ENCODE measurements at regions not wholly inside any gene's neighbourhood (a gene's known extent, or its start where the extent isn't known, plus 50 kb on each side); places are given as distances from the start of the nearest gene placed in this dataset.

- POLR2A ChIA-PET, result no interaction called here
- Histone ChIP-seq H3K27ac (ENCODE audit: low read depth in 1 of 2, low read length in 2 of 2) (no peak overlapping the region), H3K4me3 (ENCODE audit: low read length) (no peak overlapping the region), H3K4me1 (ENCODE audit: insufficient read depth, low read length) (no peaks in the 10 kb centered on the region), H3K27me3 (ENCODE audit: control insufficient read depth in 1 of 2, insufficient read depth in 2 of 2, low read length in 2 of 2) (peaks cover 7 to 13% of the 10 kb centered on the region in 2 experiments), H3K36me3 (ENCODE audit: insufficient read depth, low read length) (no peaks in the 10 kb centered on the region), H3K9me3 (ENCODE audit: control insufficient read depth in 1 of 2, insufficient read depth in 1 of 2, low read length in 2 of 2) (no peaks in the 10 kb centered on the region)
- Mint-ChIP-seq H3K36me3 (ENCODE audit: low read depth) (no peaks in the 10 kb centered on the region), H3K9me3 (no peaks in the 10 kb centered on the region), H3K4me1 (ENCODE audit: low read depth) (no peaks in the 10 kb centered on the region), H3K27me3 (peaks cover 39% of the 10 kb centered on the region), H3K27ac (no peak overlapping the region), H3K4me3 (no peak overlapping the region)
- DNase-seq (no peak), ATAC-seq (ENCODE audit: poor library complexity) (no peak)
- CTCF ChIA-PET, result no interaction called here
- intact Hi-C loops (cut with DNase I, micrococcal nuclease), result no loop called here
- TF ChIP-seq CTCF (IDR thresholded peaks at IDR 0.05), result no peak
Observed at GRCh38 chr18:47417807-47418206, 166.3 kb upstream of the SKOR2 start.

- no peak overlapping the region for H3K27ac ChIP-seq (ENCODE audit: low read depth in 1 of 2, low read length in 2 of 2)
- peaks cover 7 to 13% of the 10 kb centered on the region in 2 experiments for H3K27me3 ChIP-seq (ENCODE audit: control insufficient read depth in 1 of 2, insufficient read depth in 2 of 2, low read length in 2 of 2)
- H3K9me3 ChIP-seq (ENCODE audit: control insufficient read depth in 1 of 2, insufficient read depth in 1 of 2, low read length in 2 of 2), result no peaks in the 10 kb centered on the region
- Mint-ChIP-seq H3K36me3 (ENCODE audit: low read depth) (no peaks in the 10 kb centered on the region), H3K4me1 (ENCODE audit: low read depth) (no peaks in the 10 kb centered on the region), H3K9me3 (no peaks in the 10 kb centered on the region), H3K27ac (no peak overlapping the region), H3K4me3 (no peak overlapping the region), H3K27me3 (peaks cover 39% of the 10 kb centered on the region)
- H3K36me3 ChIP-seq (ENCODE audit: insufficient read depth, low read length), result no peaks in the 10 kb centered on the region
- ChIA-PET POLR2A (no interaction called here), CTCF (no interaction called here)
- no peak for TF ChIP-seq CTCF (IDR thresholded peaks at IDR 0.05)
- DNase-seq (no peak), ATAC-seq (ENCODE audit: poor library complexity) (no peak)
- H3K4me3 ChIP-seq (ENCODE audit: low read length), result no peak overlapping the region
- intact Hi-C loops (cut with DNase I, micrococcal nuclease), result no loop called here
- no peaks in the 10 kb centered on the region for H3K4me1 ChIP-seq (ENCODE audit: insufficient read depth, low read length)
Observed at GRCh38 chr18:47415881-47416280, 164.4 kb upstream of the SKOR2 start.

DNA sequence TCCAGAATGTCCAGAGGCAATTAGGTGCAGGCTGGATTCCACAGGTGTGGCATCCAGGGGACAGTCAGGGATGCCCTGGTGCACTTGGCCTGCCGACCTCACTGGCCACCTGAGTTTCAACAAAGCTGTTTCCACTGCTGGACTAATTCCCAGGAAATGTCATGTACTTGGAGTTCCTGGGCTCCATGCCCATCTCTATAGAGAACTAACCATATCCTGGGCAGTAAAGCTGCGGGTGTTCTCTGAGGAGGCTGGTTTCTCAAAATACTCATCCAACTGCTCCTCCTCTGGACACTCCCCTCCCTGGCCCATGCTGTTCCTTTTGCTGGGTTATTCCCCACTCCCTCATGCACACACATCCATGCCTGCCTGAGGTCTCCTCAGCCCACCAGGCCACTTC lies 161.9 kb upstream of the SKOR2 start:
- H3K4me1 Mint-ChIP-seq (ENCODE audit: low read depth), result no peaks in the 10 kb centered on the region
- Histone ChIP-seq H3K36me3 (ENCODE audit: insufficient read depth, low read length) (no peaks in the 10 kb centered on the region), H3K9me3 (ENCODE audit: control insufficient read depth in 1 of 2, insufficient read depth in 1 of 2, low read length in 2 of 2) (no peaks in the 10 kb centered on the region), H3K4me3 (ENCODE audit: low read length) (no peak overlapping the region), H3K27me3 (ENCODE audit: control insufficient read depth in 1 of 2, insufficient read depth in 2 of 2, low read length in 2 of 2) (peaks cover 7 to 10% of the 10 kb centered on the region in 2 experiments), H3K4me1 (ENCODE audit: insufficient read depth, low read length) (no peaks in the 10 kb centered on the region), H3K27ac (ENCODE audit: low read depth in 1 of 2, low read length in 2 of 2) (no peak overlapping the region)
- H3K4me3 Mint-ChIP-seq, result no peak overlapping the region
- H3K9me3 Mint-ChIP-seq, result no peaks in the 10 kb centered on the region
- intact Hi-C loops (cut with DNase I, micrococcal nuclease), result no loop called here
- ATAC-seq (ENCODE audit: poor library complexity), result no peak
- ChIA-PET CTCF (no interaction called here), POLR2A (no interaction called here)
- TF ChIP-seq CTCF (IDR thresholded peaks at IDR 0.05), result no peak
- H3K27ac Mint-ChIP-seq, result no peak overlapping the region
- H3K36me3 Mint-ChIP-seq (ENCODE audit: low read depth), result no peaks in the 10 kb centered on the region
- DNase-seq, result no peak
- H3K27me3 Mint-ChIP-seq, result peaks cover 34% of the 10 kb centered on the region
